H1 (cell line): ENCODE measurements at regions not wholly inside any gene's neighbourhood (a gene's known extent, or its start where the extent isn't known, plus 50 kb on each side); places are given as distances from the start of the nearest gene placed in this dataset.

Experiments
- CTCF ChIA-PET: fragments of 300-600 bp; sonication (Branson Sonifier 250); formaldehyde crosslinking; loops from one replicate; lab custom pipeline; 2021; ENCODE audit not compliant: partially characterized antibody; lab: Charles Lee
- POLR2A ChIA-PET: fragments of 300-600 bp; sonication (Branson Sonifier 250); formaldehyde crosslinking; loops from one replicate; lab custom pipeline; 2021; ENCODE audit warnings: inconsistent platforms; ENCODE audit not compliant: partially characterized antibody; lab: Charles Lee
- DNase-seq, 2 experiments: peaks; one replicate each; pipeline versions ENCODE4 v3.0.0 to v3.0.0-alpha.2; 2010 to 2022; ENCODE audit warnings: low spot score in 2 of 2, low read depth in 1 of 2, mixed read lengths in 1 of 2
- FAIRE-seq: peaks from 2 replicates; lab custom pipeline; 2011; peaks lifted over from hg19 to GRCh38; lab: Jason Lieb, UNC
- H2AFZ ChIP-seq: 2 replicates; pipeline ENCODE4 v1.8.1; 2012; ENCODE audit warnings: low read length, inconsistent platforms
- H2AK5ac ChIP-seq: 2 replicates; pipeline ENCODE4 v1.6.1; 2013; ENCODE audit warnings: low read depth, low read length
- H2BK120ac ChIP-seq: replicated peaks from 2 replicates; pipeline ENCODE3; 2013; ENCODE audit warnings: low read depth, low read length, inconsistent platforms
- H2BK12ac ChIP-seq: 2 replicates; pipeline ENCODE4 v1.6.1; 2013; ENCODE audit warnings: low read depth, low read length
- H2BK15ac ChIP-seq: 2 replicates; pipeline ENCODE4 v1.6.1; 2013; ENCODE audit warnings: low read length
- H2BK20ac ChIP-seq: 2 replicates; pipeline ENCODE4 v1.6.1; 2013; ENCODE audit warnings: low read length
- H2BK5ac ChIP-seq: 2 replicates; pipeline ENCODE4 v1.6.1; 2013; ENCODE audit warnings: low read depth, low read length
- H3K14ac ChIP-seq: 2 replicates; pipeline ENCODE4 v1.6.1; 2013; ENCODE audit warnings: inconsistent platforms; ENCODE audit not compliant: insufficient read length
- H3K18ac ChIP-seq: 2 replicates; pipeline ENCODE4 v1.6.1; 2013; ENCODE audit warnings: low read length; ENCODE audit errors: extremely low read depth
- H3K23ac ChIP-seq: 2 replicates; pipeline ENCODE4 v1.6.1; 2013; ENCODE audit warnings: inconsistent platforms; ENCODE audit not compliant: insufficient read length
- H3K23me2 ChIP-seq: 2 replicates; pipeline ENCODE4 v1.6.1; 2013; ENCODE audit warnings: low read depth, low read length
- H3K27ac ChIP-seq: 2 replicates; pipeline ENCODE4 v1.6.1; 2011; ENCODE audit warnings: low read depth, low read length, inconsistent platforms
- H3K27me3 ChIP-seq, 4 experiments: replicated peaks in 1 of 4; 1 replicate in 1 of 4; 2 replicates in 3 of 4; pipeline versions ENCODE4 v1.6.1 to v1.8.1; 2011 to 2013; ENCODE audit warnings: low read length in 3 of 4, mild to moderate bottlenecking in 3 of 4, inconsistent platforms in 2 of 4, mixed read lengths in 2 of 4, moderate library complexity in 1 of 4; ENCODE audit not compliant: control insufficient read depth in 3 of 4, insufficient read depth in 3 of 4; ENCODE audit errors: extremely low read depth in 1 of 4
- H3K36me3 ChIP-seq, 4 experiments: 2 replicates each; pipeline versions ENCODE4 v1.6.1 to v1.8.1; 2011 to 2013; ENCODE audit warnings: mild to moderate bottlenecking in 4 of 4, low read length in 3 of 4, moderate library complexity in 2 of 4, control low read depth in 1 of 4, inconsistent platforms in 1 of 4; ENCODE audit not compliant: insufficient read depth in 4 of 4, control insufficient read depth in 2 of 4
- H3K4ac ChIP-seq: replicated peaks from 2 replicates; pipeline ENCODE3; 2013; ENCODE audit warnings: low read length, low read depth, mixed read lengths, inconsistent platforms; ENCODE audit not compliant: insufficient read length
- H3K4me1 ChIP-seq, 4 experiments: replicated peaks in 1 of 4; 1 replicate in 1 of 4; 2 replicates in 3 of 4; pipeline versions ENCODE4 v1.6.1 to v1.8.1; 2011 to 2013; ENCODE audit warnings: low read length in 3 of 4, inconsistent platforms in 2 of 4, mixed read lengths in 1 of 4; ENCODE audit not compliant: insufficient read depth in 4 of 4, control insufficient read depth in 3 of 4
- H3K4me2 ChIP-seq, 2 experiments: 2 replicates each; pipeline versions ENCODE4 v1.6.1 to v1.8.1; 2011 to 2013; ENCODE audit warnings: low read depth in 2 of 2, low read length in 2 of 2, control low read depth in 1 of 2, inconsistent platforms in 1 of 2, mild to moderate bottlenecking in 1 of 2; ENCODE audit not compliant: insufficient read depth in 1 of 2
- H3K4me3 ChIP-seq, 4 experiments: fragments of 200-600, 300-600 bp in 1 of 4; sonication (generic), shearing (Covaris generic), sonication (Bioruptor Twin) in 1 of 4; 2 replicates each; pipeline versions ENCODE4 v1.5.1 to v1.8.1; 2011 to 2016; ENCODE audit warnings: low read length in 4 of 4, low read depth in 3 of 4, control low read depth in 2 of 4, inconsistent platforms in 2 of 4, mild to moderate bottlenecking in 2 of 4, mixed read lengths in 1 of 4, moderate library complexity in 1 of 4; ENCODE audit not compliant: insufficient read depth in 2 of 4; ENCODE audit errors: extremely low read depth in 1 of 4
- H3K56ac ChIP-seq: replicated peaks from 2 replicates; pipeline ENCODE3; 2013; ENCODE audit warnings: low read depth, mild to moderate bottlenecking, mixed read lengths, low read length, inconsistent platforms; ENCODE audit not compliant: insufficient read length
- H3K79me1 ChIP-seq: 2 replicates; pipeline ENCODE4 v1.6.1; 2013; ENCODE audit warnings: low read depth, low read length, control low read depth
- H3K79me2 ChIP-seq, 2 experiments: 2 replicates each; pipeline versions ENCODE4 v1.6.1 to v1.8.1; 2012 to 2013; ENCODE audit warnings: low read length in 2 of 2, mild to moderate bottlenecking in 2 of 2, inconsistent platforms in 1 of 2; ENCODE audit not compliant: insufficient read depth in 2 of 2, control insufficient read depth in 1 of 2
- H3K9ac ChIP-seq, 4 experiments: replicated peaks in 1 of 4; 1 replicate in 1 of 4; 2 replicates in 3 of 4; pipeline versions ENCODE4 v1.6.1 to v1.8.1; 2011 to 2013; ENCODE audit warnings: low read depth in 3 of 4, low read length in 3 of 4, control low read depth in 2 of 4, mild to moderate bottlenecking in 2 of 4, moderate library complexity in 2 of 4, inconsistent platforms in 1 of 4; ENCODE audit errors: extremely low read depth in 1 of 4
- H3K9me3 ChIP-seq, 2 experiments: 2 replicates each; pipeline versions ENCODE4 v1.6.1 to v1.8.1; 2012 to 2013; ENCODE audit warnings: mild to moderate bottlenecking in 2 of 2, moderate library complexity in 2 of 2, control low read depth in 1 of 2, inconsistent platforms in 1 of 2, low read depth in 1 of 2, low read length in 1 of 2, mixed read lengths in 1 of 2; ENCODE audit not compliant: insufficient read depth in 2 of 2
- H4K20me1 ChIP-seq, 2 experiments: replicated peaks in 1 of 2; 2 replicates each; pipeline versions ENCODE3 to v1.8.1; 2011 to 2013; ENCODE audit warnings: inconsistent platforms in 2 of 2, low read length in 2 of 2, mild to moderate bottlenecking in 1 of 2; ENCODE audit not compliant: insufficient read depth in 2 of 2, control insufficient read depth in 1 of 2
- H4K5ac ChIP-seq: 2 replicates; pipeline ENCODE4 v1.6.1; 2013; ENCODE audit warnings: low read length, low read depth, mixed read lengths, inconsistent platforms; ENCODE audit not compliant: insufficient read length
- H4K8ac ChIP-seq: 2 replicates; pipeline ENCODE4 v1.8.0; 2013; ENCODE audit warnings: mild to moderate bottlenecking, moderate library complexity, low read length, inconsistent platforms; ENCODE audit not compliant: insufficient read depth; ENCODE audit errors: extremely low read depth
- H4K91ac ChIP-seq: replicated peaks from 2 replicates; pipeline ENCODE3; 2013; ENCODE audit warnings: low read length, mixed read lengths, inconsistent platforms; ENCODE audit not compliant: insufficient read length
- ATF3 ChIP-seq: IDR thresholded peaks from 2 replicates; pipeline ENCODE4 v1.6.1; 2011; ENCODE audit warnings: low read depth, mild to moderate bottlenecking, low read length; ENCODE audit not compliant: insufficient read depth
- CBX8 ChIP-seq: fragments of 300-800, 300-1000 bp; sonication (generic); IDR thresholded peaks from 2 replicates; pipeline ENCODE4 v1.7.1; 2016; ENCODE audit warnings: low read depth, low read length, borderline replicate concordance
- CTBP2 ChIP-seq: IDR thresholded peaks from 2 replicates; pipeline ENCODE4 v1.7.0; 2011; ENCODE audit warnings: borderline replicate concordance, mild to moderate bottlenecking, moderate library complexity, mixed read lengths, low read length; ENCODE audit not compliant: insufficient read depth, insufficient read length
- FOSL1 ChIP-seq: IDR thresholded peaks from 2 replicates; pipeline ENCODE4 v1.6.1; 2011; ENCODE audit warnings: mild to moderate bottlenecking, low read depth, low read length, moderate library complexity; ENCODE audit not compliant: insufficient read depth
- JUN ChIP-seq: IDR thresholded peaks from 2 replicates; pipeline ENCODE4 v1.6.1; 2011; ENCODE audit warnings: low read depth, mild to moderate bottlenecking, improper control_type of control experiment, low read length
- JUND ChIP-seq: IDR thresholded peaks from 2 replicates; pipeline ENCODE4 v1.6.1; 2011; ENCODE audit warnings: mild to moderate bottlenecking, improper control_type of control experiment, low read length
- RAD21 ChIP-seq, 2 experiments: IDR thresholded peaks in 1 of 2; conservative IDR thresholded peaks in 1 of 2; 2 replicates each; pipeline ENCODE4 v1.6.1; 2011; ENCODE audit warnings: low read depth in 2 of 2, low read length in 2 of 2, improper control_type of control experiment in 1 of 2, inconsistent platforms in 1 of 2, mild to moderate bottlenecking in 1 of 2, moderate library complexity in 1 of 2
- RBBP5 ChIP-seq: IDR thresholded peaks from 2 replicates; pipeline ENCODE4 v1.7.1; 2012; ENCODE audit warnings: low read depth, mild to moderate bottlenecking, inconsistent platforms, low read length, moderate library complexity, borderline replicate concordance
- RFX5 ChIP-seq: IDR thresholded peaks from 2 replicates; pipeline ENCODE4 v1.6.1; 2011; ENCODE audit warnings: low read depth, low read length, improper control_type of control experiment, borderline replicate concordance
- SIRT6 ChIP-seq: IDR thresholded peaks from one replicate; pipeline ENCODE4 v1.7.1; 2012; ENCODE audit warnings: low read length, inconsistent platforms
- SP2 ChIP-seq: IDR thresholded peaks from 2 replicates; pipeline ENCODE4 v1.6.1; 2012; ENCODE audit warnings: mild to moderate bottlenecking, low read length, inconsistent platforms
- TEAD4 ChIP-seq: IDR thresholded peaks from 2 replicates; pipeline ENCODE4 v1.6.1; 2012; ENCODE audit warnings: low read depth, low read length, inconsistent platforms, mixed read lengths
- ZNF274 ChIP-seq: IDR thresholded peaks from 2 replicates; pipeline ENCODE4 v1.7.0; 2012; ENCODE audit warnings: low read length, borderline replicate concordance; ENCODE audit errors: extremely low read depth
- WGBS, 2 experiments: shearing (Covaris generic) in 1 of 2; methylation state at CpG; one replicate each; pipeline versions ENCODE4 v1.1.6 to v1.1.7; 2013 to 2015; ENCODE audit warnings: low lambda C conversion rate in 2 of 2, mixed read lengths in 2 of 2, inconsistent platforms in 1 of 2, low coverage in 1 of 2, missing lambda C conversion rate in 1 of 2; ENCODE audit not compliant: insufficient replicate concordance in 2 of 2, insufficient coverage in 1 of 2, insufficient read length in 1 of 2; ENCODE audit errors: extremely low coverage in 1 of 2, missing lambda C conversion rate in 1 of 2; 5-methylcytosine and 5-hydroxymethylcytosine counted together

- Histone ChIP-seq H2BK20ac (no peak overlapping the region), H3K4me1 (no peaks in the 10 kb centered on the region), H3K4ac (no peak overlapping the region), H3K56ac (no peak overlapping the region), H3K14ac (no peak overlapping the region), H2AK5ac (no peak overlapping the region), H3K18ac (no peak overlapping the region), H2BK5ac (no peak overlapping the region), H3K27me3 (no peaks in the 10 kb centered on the region), H3K4me2 (no peak overlapping the region), H3K9me3 (peaks cover 0 to 4% of the 10 kb centered on the region in 2 experiments; a peak in 1 of 4 replicates), H2BK12ac (no peak overlapping the region), H3K79me1 (no peaks in the 10 kb centered on the region), H4K8ac (no peak overlapping the region; the same call in 1 of the 2 replicates), H3K36me3 (no peaks in the 10 kb centered on the region), H3K23me2 (no peaks in the 10 kb centered on the region), H2AFZ (no peak overlapping the region), H4K91ac (no peak overlapping the region), H2BK15ac (no peak overlapping the region), H3K4me3 (no peak overlapping the region), H3K27ac (no peak overlapping the region), H4K20me1 (no peaks in the 10 kb centered on the region), H3K9ac (no peak overlapping the region), H4K5ac (no peak overlapping the region), H3K79me2 (no peaks in the 10 kb centered on the region), H2BK120ac (no peak overlapping the region), H3K23ac (no peak overlapping the region)
- CTCF ChIA-PET: no interaction called here
- POLR2A ChIA-PET: no interaction called here
- WGBS, 2 experiments: 93% methylated on average over 12 of the region's 13 CpGs; no CpG with 5 or more reads in 1 of the 2 experiments
- DNase-seq: no peak
- no peak for FAIRE-seq
- TF ChIP-seq SIRT6: no peak
- TF ChIP-seq JUN: no peak
- TF ChIP-seq RFX5: no peak
- TF ChIP-seq TEAD4: no peak
- no peak for TF ChIP-seq CBX8
- TF ChIP-seq JUND: no peak
- TF ChIP-seq RAD21 (IDR thresholded peaks at IDR 0.05 in 1 of 2, conservative IDR thresholded peaks at IDR 0.05 in 1 of 2; ENCODE audit: low read depth in 2 of 2, low read length in 2 of 2): no peak
- TF ChIP-seq SP2: no peak
- no peak for TF ChIP-seq RBBP5
- TF ChIP-seq FOSL1: no peak
- TF ChIP-seq ATF3: no peak
- no peak for TF ChIP-seq ZNF274
- TF ChIP-seq CTBP2: no peak
Observed at GRCh38 chr14:104352493-104353220, 214.3 kb downstream of the KIF26A start.
